ENCODE measurements at regions not wholly inside any gene's neighbourhood (a gene's known extent, or its start where the extent isn't known, plus 50 kb on each side); places are given as distances from the start of the nearest gene placed in this dataset.
A peak's percentile ranks its signal among the peaks of the same experiment; 100 is the strongest.

- peaks cover 42 to 77% of the 10 kb centered on the region in 2 donors for H3K27me3 Mint-ChIP-seq
- no peaks in the 10 kb centered on the region for H3K36me3 ChIP-seq (ENCODE audit: insufficient read depth, low read length)
- ChIA-PET POLR2A (interaction anchor here (1.1 kb wide), 1 partner anchor 36 kb away, joined by 3 read pairs; no protein-coding TSS in a partner anchor), CTCF (interaction anchor here (0.7 to 3.8 kb wide), 5 partner anchors 20 to 633 kb away, joined by 3 to 24 read pairs (median 4); no protein-coding TSS in a partner anchor)
- H3K4me1 Mint-ChIP-seq = peaks cover 19 to 29% (median 25%) of the 10 kb centered on the region in 3 donors
- H3K36me3 Mint-ChIP-seq = no peaks in the 10 kb centered on the region
- peaks cover 0 to 3% (median 0%) of the 10 kb centered on the region in 5 donors for H3K9me3 Mint-ChIP-seq
- no peak overlapping the region for H3K27ac ChIP-seq (ENCODE audit: low read depth, low read length)
- H3K27ac Mint-ChIP-seq = peak overlapping the region in 1 of 8 donors; percentile 76
- no peaks in the 10 kb centered on the region for H3K9me3 ChIP-seq (ENCODE audit: low read length)
- DNase-seq = no peak
- peaks cover 54% of the 10 kb centered on the region for H3K27me3 ChIP-seq (ENCODE audit: insufficient read depth, low read length, poor library complexity, severe bottlenecking)
- H3K4me3 ChIP-seq (ENCODE audit: low read length) = no peak overlapping the region
- peaks cover 14% of the 10 kb centered on the region for H3K4me1 ChIP-seq (ENCODE audit: insufficient read depth, low read length)
- H3K4me3 Mint-ChIP-seq = peak overlapping the region; percentile 83 to 91 (median 90)
Measured at GRCh38 chr2:118222672-118223421, 134.6 kb downstream of the INSIG2 start.

GRCh38 chr2:118222273-118222594, 134.0 kb downstream of the INSIG2 start:
- no peaks in the 10 kb centered on the region for H3K36me3 ChIP-seq (ENCODE audit: insufficient read depth, low read length)
- H3K27me3 ChIP-seq (ENCODE audit: insufficient read depth, low read length, poor library complexity, severe bottlenecking) = peaks cover 54% of the 10 kb centered on the region
- Mint-ChIP-seq H3K9me3 (peaks cover 0 to 3% (median 0%) of the 10 kb centered on the region in 5 donors), H3K4me1 (peaks cover 19 to 29% (median 25%) of the 10 kb centered on the region in 3 donors), H3K4me3 (peak overlapping the region in 2 of 7 donors; percentile 29 to 41), H3K36me3 (no peaks in the 10 kb centered on the region), H3K27me3 (peaks cover 38 to 76% of the 10 kb centered on the region in 2 donors), H3K27ac (no peak overlapping the region)
- H3K27ac ChIP-seq (ENCODE audit: low read depth, low read length) = no peak overlapping the region
- peaks cover 14% of the 10 kb centered on the region for H3K4me1 ChIP-seq (ENCODE audit: insufficient read depth, low read length)
- ChIA-PET CTCF (interaction anchor here (1.2 to 3.8 kb wide), 8 partner anchors 7 to 636 kb away, joined by 3 to 24 read pairs (median 4); no protein-coding TSS in a partner anchor), POLR2A (no interaction called here)
- DNase-seq = no peak
- no peak overlapping the region for H3K4me3 ChIP-seq (ENCODE audit: low read length)
- H3K9me3 ChIP-seq (ENCODE audit: low read length) = no peaks in the 10 kb centered on the region

- Mint-ChIP-seq H3K4me1 (peaks cover 19 to 29% (median 25%) of the 10 kb centered on the region in 3 donors), H3K27me3 (peaks cover 35 to 74% of the 10 kb centered on the region in 2 donors), H3K27ac (no peak overlapping the region), H3K9me3 (peaks cover 0 to 3% (median 0%) of the 10 kb centered on the region in 5 donors), H3K36me3 (no peaks in the 10 kb centered on the region), H3K4me3 (peak overlapping the region in 2 of 7 donors; percentile 29 to 41)
- CTCF ChIA-PET = interaction anchor here (0.6 to 3.8 kb wide), 10 partner anchors 8 to 637 kb away, joined by 3 to 24 read pairs (median 4); no protein-coding TSS in a partner anchor
- Histone ChIP-seq H3K36me3 (ENCODE audit: insufficient read depth, low read length) (no peaks in the 10 kb centered on the region), H3K27ac (ENCODE audit: low read depth, low read length) (no peak overlapping the region), H3K27me3 (ENCODE audit: insufficient read depth, low read length, poor library complexity, severe bottlenecking) (peaks cover 54% of the 10 kb centered on the region), H3K9me3 (ENCODE audit: low read length) (no peaks in the 10 kb centered on the region), H3K4me1 (ENCODE audit: insufficient read depth, low read length) (peaks cover 14% of the 10 kb centered on the region), H3K4me3 (ENCODE audit: low read length) (no peak overlapping the region)
- POLR2A ChIA-PET = no interaction called here
- peak in 3 of 5 donors; percentile 6 to 48 (median 37) for DNase-seq
Measured at GRCh38 chr2:118221536-118222272, 133.4 kb downstream of the INSIG2 start.

- Histone ChIP-seq H3K4me1 (ENCODE audit: insufficient read depth, low read length) (peaks cover 14% of the 10 kb centered on the region), H3K9me3 (ENCODE audit: low read length) (no peaks in the 10 kb centered on the region), H3K4me3 (ENCODE audit: low read length) (no peak overlapping the region), H3K27ac (ENCODE audit: low read depth, low read length) (no peak overlapping the region), H3K36me3 (ENCODE audit: insufficient read depth, low read length) (no peaks in the 10 kb centered on the region), H3K27me3 (ENCODE audit: insufficient read depth, low read length, poor library complexity, severe bottlenecking) (peaks cover 38% of the 10 kb centered on the region)
- Mint-ChIP-seq H3K4me1 (peaks cover 16 to 23% (median 21%) of the 10 kb centered on the region in 3 donors), H3K36me3 (no peaks in the 10 kb centered on the region), H3K9me3 (peaks cover 0 to 3% (median 0%) of the 10 kb centered on the region in 5 donors), H3K27ac (no peak overlapping the region), H3K4me3 (no peak overlapping the region), H3K27me3 (peaks cover 21 to 71% of the 10 kb centered on the region in 2 donors)
- CTCF ChIA-PET = no interaction called here
- POLR2A ChIA-PET = no interaction called here
- DNase-seq = no peak
Measured at GRCh38 chr2:118219611-118220010, 131.3 kb downstream of the INSIG2 start.

- Mint-ChIP-seq H3K27ac (no peak overlapping the region), H3K4me3 (no peak overlapping the region), H3K9me3 (peaks cover 0 to 2% (median 0%) of the 10 kb centered on the region in 5 donors), H3K27me3 (peaks cover 14 to 71% of the 10 kb centered on the region in 2 donors), H3K36me3 (no peaks in the 10 kb centered on the region), H3K4me1 (no peaks in the 10 kb centered on the region)
- POLR2A ChIA-PET = no interaction called here
- Histone ChIP-seq H3K36me3 (ENCODE audit: insufficient read depth, low read length) (no peaks in the 10 kb centered on the region), H3K4me3 (ENCODE audit: low read length) (no peak overlapping the region), H3K9me3 (ENCODE audit: low read length) (no peaks in the 10 kb centered on the region), H3K27me3 (ENCODE audit: insufficient read depth, low read length, poor library complexity, severe bottlenecking) (peaks cover 6% of the 10 kb centered on the region), H3K27ac (ENCODE audit: low read depth, low read length) (no peak overlapping the region), H3K4me1 (ENCODE audit: insufficient read depth, low read length) (no peaks in the 10 kb centered on the region)
- CTCF ChIA-PET = interaction anchor here (2.4 kb wide), 1 partner anchor 13 kb away, joined by 6 read pairs; no protein-coding TSS in a partner anchor
- no peak for DNase-seq
Measured at GRCh38 chr2:118216224-118216623, 128.0 kb downstream of the INSIG2 start.

- Mint-ChIP-seq H3K27me3 (peaks cover 22 to 67% of the 10 kb centered on the region in 2 donors), H3K9me3 (no peaks in the 10 kb centered on the region), H3K36me3 (no peaks in the 10 kb centered on the region), H3K4me1 (no peaks in the 10 kb centered on the region), H3K4me3 (no peak overlapping the region), H3K27ac (no peak overlapping the region)
- no peaks in the 10 kb centered on the region for H3K4me1 ChIP-seq (ENCODE audit: insufficient read depth, low read length)
- H3K27ac ChIP-seq (ENCODE audit: low read depth, low read length) = no peak overlapping the region
- H3K27me3 ChIP-seq (ENCODE audit: insufficient read depth, low read length, poor library complexity, severe bottlenecking) = no peaks in the 10 kb centered on the region
- no peak overlapping the region for H3K4me3 ChIP-seq (ENCODE audit: low read length)
- no peaks in the 10 kb centered on the region for H3K9me3 ChIP-seq (ENCODE audit: low read length)
- DNase-seq = no peak
- ChIA-PET CTCF (interaction anchor here (0.8 kb wide), 1 partner anchor 17 kb away, joined by 3 read pairs; no protein-coding TSS in a partner anchor), POLR2A (no interaction called here)
- no peaks in the 10 kb centered on the region for H3K36me3 ChIP-seq (ENCODE audit: insufficient read depth, low read length)
Measured at GRCh38 chr2:118209727-118210126, 121.5 kb downstream of the INSIG2 start.

- H3K9me3 ChIP-seq (ENCODE audit: low read length) = no peaks in the 10 kb centered on the region
- H3K27me3 ChIP-seq (ENCODE audit: insufficient read depth, low read length, poor library complexity, severe bottlenecking) = no peaks in the 10 kb centered on the region
- no peaks in the 10 kb centered on the region for H3K9me3 Mint-ChIP-seq
- H3K4me3 Mint-ChIP-seq = no peak overlapping the region
- POLR2A ChIA-PET = no interaction called here
- no peak for DNase-seq
- no peak overlapping the region for H3K27ac ChIP-seq (ENCODE audit: low read depth, low read length)
- H3K4me3 ChIP-seq (ENCODE audit: low read length) = no peak overlapping the region
- CTCF ChIA-PET = interaction anchor here (0.9 kb wide), 1 partner anchor 14 kb away, joined by 3 read pairs; no protein-coding TSS in a partner anchor
- peaks cover 3% of the 10 kb centered on the region in 3 donors for H3K4me1 Mint-ChIP-seq
- no peaks in the 10 kb centered on the region for H3K4me1 ChIP-seq (ENCODE audit: insufficient read depth, low read length)
- no peaks in the 10 kb centered on the region for H3K36me3 ChIP-seq (ENCODE audit: insufficient read depth, low read length)
- no peak overlapping the region for H3K27ac Mint-ChIP-seq
- no peaks in the 10 kb centered on the region for H3K36me3 Mint-ChIP-seq
- peaks cover 26 to 67% of the 10 kb centered on the region in 2 donors for H3K27me3 Mint-ChIP-seq
Measured at GRCh38 chr2:118207889-118208288, 119.6 kb downstream of the INSIG2 start.
